Peyer's patch (tissue), 4 donors: ENCODE measurements at regions not wholly inside any gene's neighbourhood (a gene's known extent, or its start where the extent isn't known, plus 50 kb on each side); places are given as distances from the start of the nearest gene placed in this dataset.

Source experiments
- POLR2A ChIP-seq, 2 donors: fragments of 450-650 bp; IDR thresholded peaks; one replicate each; pipeline ENCODE4 v1.5.1; 2017; ENCODE audit warnings: antibody characterized with exemption in 2 of 2, mild to moderate bottlenecking in 2 of 2, moderate library complexity in 2 of 2
- TF ChIP-seq, protein P1 (sequence below), 6 experiments: fragments of 450-650 bp in 4 of 6; fragments of 200-600 bp in 2 of 6; sonication (generic) in 1 of 6; IDR thresholded peaks; one replicate each; pipeline ENCODE4 v1.5.1; 2017 to 2019; ENCODE audit warnings: antibody characterized with exemption in 6 of 6, mild to moderate bottlenecking in 3 of 6, moderate library complexity in 1 of 6

- no peak for TF ChIP-seq POLR2A (IDR thresholded peaks at IDR 0.05)
- TF ChIP-seq, protein P1, sequence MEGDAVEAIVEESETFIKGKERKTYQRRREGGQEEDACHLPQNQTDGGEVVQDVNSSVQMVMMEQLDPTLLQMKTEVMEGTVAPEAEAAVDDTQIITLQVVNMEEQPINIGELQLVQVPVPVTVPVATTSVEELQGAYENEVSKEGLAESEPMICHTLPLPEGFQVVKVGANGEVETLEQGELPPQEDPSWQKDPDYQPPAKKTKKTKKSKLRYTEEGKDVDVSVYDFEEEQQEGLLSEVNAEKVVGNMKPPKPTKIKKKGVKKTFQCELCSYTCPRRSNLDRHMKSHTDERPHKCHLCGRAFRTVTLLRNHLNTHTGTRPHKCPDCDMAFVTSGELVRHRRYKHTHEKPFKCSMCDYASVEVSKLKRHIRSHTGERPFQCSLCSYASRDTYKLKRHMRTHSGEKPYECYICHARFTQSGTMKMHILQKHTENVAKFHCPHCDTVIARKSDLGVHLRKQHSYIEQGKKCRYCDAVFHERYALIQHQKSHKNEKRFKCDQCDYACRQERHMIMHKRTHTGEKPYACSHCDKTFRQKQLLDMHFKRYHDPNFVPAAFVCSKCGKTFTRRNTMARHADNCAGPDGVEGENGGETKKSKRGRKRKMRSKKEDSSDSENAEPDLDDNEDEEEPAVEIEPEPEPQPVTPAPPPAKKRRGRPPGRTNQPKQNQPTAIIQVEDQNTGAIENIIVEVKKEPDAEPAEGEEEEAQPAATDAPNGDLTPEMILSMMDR (IDR thresholded peaks at IDR 0.05): no peak
Observed at GRCh38 chr11:103673773-103674172, 362.7 kb upstream of the DDI1 start.
